Uterus (tissue), 3 donors: ENCODE measurements at regions not wholly inside any gene's neighbourhood (a gene's known extent, or its start where the extent isn't known, plus 50 kb on each side); places are given as distances from the start of the nearest gene placed in this dataset.

ENCODE experiments used
- DNase-seq, 2 donors: peaks; one replicate each; pipeline ENCODE4 v3.0.0-alpha.2; 2019 to 2020
- H3K27ac ChIP-seq, 2 donors: fragments of 200-600 bp; sonication (generic); 1 replicate in 1 of 2; 2 replicates in 1 of 2; pipeline ENCODE4 v1.5.1; 2016 to 2018
- H3K27me3 ChIP-seq, 2 donors: fragments of 200-600 bp; sonication (generic); one replicate each; pipeline ENCODE4 v1.5.1; 2018 to 2019; ENCODE audit warnings: control low read depth in 1 of 2
- H3K36me3 ChIP-seq, 2 donors: fragments of 200-600 bp; sonication (generic); one replicate each; pipeline ENCODE4 v1.5.1; 2019; ENCODE audit warnings: control low read depth in 1 of 2
- H3K4me1 ChIP-seq, 2 donors: fragments of 200-600 bp; sonication (generic); one replicate each; pipeline ENCODE4 v1.5.1; 2018 to 2019; ENCODE audit warnings: control low read depth in 1 of 2
- H3K4me3 ChIP-seq, 2 donors: fragments of 200-600 bp; sonication (generic); 1 replicate in 1 of 2; 2 replicates in 1 of 2; pipeline ENCODE4 v1.5.1; 2018 to 2019; ENCODE audit warnings: mild to moderate bottlenecking in 1 of 2
- H3K9me3 ChIP-seq, 2 donors: fragments of 200-600 bp; sonication (generic); one replicate each; pipeline ENCODE4 v1.5.1; 2019; ENCODE audit warnings: control low read depth in 1 of 2
- CTCF ChIP-seq, 4 experiments: fragments of 200-600 bp in 2 of 4; fragments of 450-650 bp in 2 of 4; sonication (generic) in 2 of 4; IDR thresholded peaks; one replicate each; pipeline ENCODE4 v1.5.1; 2016 to 2019; ENCODE audit warnings: antibody characterized with exemption in 4 of 4, mild to moderate bottlenecking in 2 of 4, moderate library complexity in 1 of 4
- POLR2A ChIP-seq, 2 donors: fragments of 450-650 bp; IDR thresholded peaks; one replicate each; pipeline ENCODE4 v1.6.1; 2016; ENCODE audit warnings: antibody characterized with exemption in 2 of 2, mild to moderate bottlenecking in 1 of 2, moderate library complexity in 1 of 2
- intact Hi-C: fragments of 100-400 bp; cut with DNase I; formaldehyde crosslinking; loops from one replicate; pipeline ENCODE4 v1.15.1; 2023; ENCODE audit warnings: low total_unique reads
- donor health status: DM: yes; HTN: yes; CAD: no.

- Histone ChIP-seq H3K4me3 (no peak overlapping the region), H3K4me1 (no peaks in the 10 kb centered on the region), H3K36me3 (no peaks in the 10 kb centered on the region), H3K27me3 (peaks cover 0 to 3% of the 10 kb centered on the region in 2 donors), H3K27ac (no peak overlapping the region), H3K9me3 (no peaks in the 10 kb centered on the region)
- intact Hi-C loops = no loop called here
- DNase-seq = no peak
- no peak for TF ChIP-seq POLR2A (IDR thresholded peaks at IDR 0.05)
- TF ChIP-seq CTCF (IDR thresholded peaks at IDR 0.05) = no peak
These were observed 66.7 kb upstream of the TSHZ2 start for GRCh38 chr20:52905241-52905994.

GRCh38 chr20:52904837-52905236, 67.3 kb upstream of the TSHZ2 start:
- TF ChIP-seq CTCF (IDR thresholded peaks at IDR 0.05) = no peak
- TF ChIP-seq POLR2A (IDR thresholded peaks at IDR 0.05) = no peak
- no peaks in the 10 kb centered on the region for H3K9me3 ChIP-seq
- H3K4me1 ChIP-seq = no peaks in the 10 kb centered on the region
- intact Hi-C loops = no loop called here
- peaks cover 0 to 3% of the 10 kb centered on the region in 2 donors for H3K27me3 ChIP-seq
- DNase-seq = no peak
- no peaks in the 10 kb centered on the region for H3K36me3 ChIP-seq
- H3K27ac ChIP-seq = no peak overlapping the region
- H3K4me3 ChIP-seq = no peak overlapping the region

- Histone ChIP-seq H3K27me3 (peaks cover 0 to 3% of the 10 kb centered on the region in 2 donors), H3K4me1 (no peaks in the 10 kb centered on the region), H3K9me3 (no peaks in the 10 kb centered on the region), H3K36me3 (no peaks in the 10 kb centered on the region), H3K27ac (no peak overlapping the region), H3K4me3 (no peak overlapping the region)
- TF ChIP-seq CTCF (IDR thresholded peaks at IDR 0.05) (no peak), POLR2A (IDR thresholded peaks at IDR 0.05) (no peak)
- DNase-seq = no peak
- intact Hi-C loops = no loop called here
These were observed 73.0 kb upstream of the TSHZ2 start for GRCh38 chr20:52899041-52899608.

GRCh38 chr20:52896348-52896747, 75.8 kb upstream of the TSHZ2 start:
- Histone ChIP-seq H3K4me3 (no peak overlapping the region), H3K4me1 (no peaks in the 10 kb centered on the region), H3K36me3 (no peaks in the 10 kb centered on the region), H3K27me3 (no peaks in the 10 kb centered on the region), H3K27ac (no peak overlapping the region), H3K9me3 (no peaks in the 10 kb centered on the region)
- no peak for TF ChIP-seq CTCF (IDR thresholded peaks at IDR 0.05)
- no peak for DNase-seq
- intact Hi-C loops = no loop called here

- no peaks in the 10 kb centered on the region for H3K9me3 ChIP-seq
- H3K4me3 ChIP-seq = no peak overlapping the region
- no peaks in the 10 kb centered on the region for H3K27me3 ChIP-seq
- H3K36me3 ChIP-seq = no peaks in the 10 kb centered on the region
- DNase-seq = no peak
- TF ChIP-seq POLR2A (IDR thresholded peaks at IDR 0.05) = no peak
- TF ChIP-seq CTCF (IDR thresholded peaks at IDR 0.05) = no peak
- intact Hi-C loops = no loop called here
- H3K4me1 ChIP-seq = no peaks in the 10 kb centered on the region
- no peak overlapping the region for H3K27ac ChIP-seq
These were observed 76.5 kb upstream of the TSHZ2 start for GRCh38 chr20:52895701-52896100.
